GM12864 (cell line): ENCODE measurements at regions not wholly inside any gene's neighbourhood (a gene's known extent, or its start where the extent isn't known, plus 50 kb on each side); places are given as distances from the start of the nearest gene placed in this dataset.

ENCODE experiments used
- DNase-seq: peaks from one replicate; pipeline ENCODE4 v3.0.0-alpha.2; 2011; ENCODE audit warnings: low read depth
- H3K4me3 ChIP-seq: 2 replicates; pipeline ENCODE4 v1.5.1; 2011; ENCODE audit warnings: mild to moderate bottlenecking, low read depth, low read length, control low read depth
- CTCF ChIP-seq: IDR thresholded peaks from 2 replicates; pipeline ENCODE4 v1.5.1; 2011; ENCODE audit warnings: low read depth, mild to moderate bottlenecking, moderate library complexity, low read length, control low read depth, inconsistent platforms; ENCODE audit errors: missing control alignments

GRCh38 chr4:81974523-81974922 is 399.3 kb downstream of the HNRNPD start:
- no peak overlapping the region for H3K4me3 ChIP-seq
- DNase-seq, result no peak
- no peak for TF ChIP-seq CTCF

- H3K4me3 ChIP-seq, result no peak overlapping the region
- TF ChIP-seq CTCF, result no peak
- DNase-seq, result no peak
Observed at GRCh38 chr4:81971637-81972381, 402.0 kb downstream of the HNRNPD start.

- TF ChIP-seq CTCF, result no peak
- no peak for DNase-seq
Observed at GRCh38 chr4:81971061-81971460, 402.7 kb downstream of the HNRNPD start.

GRCh38 chr4:81970454-81970853 is 403.3 kb downstream of the HNRNPD start:
- DNase-seq, result no peak
- TF ChIP-seq CTCF, result no peak
- no peak overlapping the region for H3K4me3 ChIP-seq

More at GRCh38 chr4:81971061-81971460, 402.7 kb downstream of the HNRNPD start:
- H3K4me3 ChIP-seq, result no peak overlapping the region

GRCh38 chr4:81966676-81967075 is 407.1 kb downstream of the HNRNPD start:
- no peak for DNase-seq
- TF ChIP-seq CTCF, result no peak
- H3K4me3 ChIP-seq, result no peak overlapping the region

- no peak for DNase-seq
- TF ChIP-seq CTCF, result no peak
- no peak overlapping the region for H3K4me3 ChIP-seq
Observed at GRCh38 chr4:81965911-81966310, 407.9 kb downstream of the HNRNPD start.

- H3K4me3 ChIP-seq, result no peak overlapping the region
- no peak for DNase-seq
Observed at GRCh38 chr4:81965454-81965853, 408.3 kb downstream of the HNRNPD start.

More at GRCh38 chr4:81965454-81965853, 408.3 kb downstream of the HNRNPD start:
- no peak for TF ChIP-seq CTCF
